Raji (cell line): ENCODE measurements at regions not wholly inside any gene's neighbourhood (a gene's known extent, or its start where the extent isn't known, plus 50 kb on each side); places are given as distances from the start of the nearest gene placed in this dataset.

Experiments used
- POLR2A ChIP-seq: IDR thresholded peaks from 2 replicates; pipeline ENCODE4 v1.6.1; 2011; ENCODE audit warnings: low read depth, low read length, control low read depth; ENCODE audit not compliant: insufficient read depth

GRCh38 chr2:129135017-129135416 lies 816.3 kb upstream of the HS6ST1 start:
- no peak for TF ChIP-seq POLR2A

DNA sequence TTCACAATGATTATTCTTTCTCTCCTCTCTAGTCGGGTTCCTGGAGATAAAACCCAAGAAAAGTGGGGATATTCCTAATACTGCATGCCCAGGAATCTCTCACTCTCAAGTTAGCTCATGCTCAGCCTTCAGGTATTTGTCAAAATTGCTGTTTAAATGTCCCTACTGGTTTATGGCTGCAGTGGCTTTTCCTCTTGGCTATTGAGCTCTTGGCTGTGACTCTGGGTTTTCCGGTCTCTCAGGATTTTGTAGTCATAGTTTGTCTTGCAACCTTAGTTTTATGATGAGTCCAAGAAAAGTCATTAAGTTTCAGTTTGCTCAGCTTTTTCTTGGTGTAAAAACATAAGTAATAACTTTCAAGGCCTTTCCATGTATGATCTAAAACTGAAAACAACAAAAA lies 820.7 kb upstream of the HS6ST1 start:
- no peak for TF ChIP-seq POLR2A

DNA sequence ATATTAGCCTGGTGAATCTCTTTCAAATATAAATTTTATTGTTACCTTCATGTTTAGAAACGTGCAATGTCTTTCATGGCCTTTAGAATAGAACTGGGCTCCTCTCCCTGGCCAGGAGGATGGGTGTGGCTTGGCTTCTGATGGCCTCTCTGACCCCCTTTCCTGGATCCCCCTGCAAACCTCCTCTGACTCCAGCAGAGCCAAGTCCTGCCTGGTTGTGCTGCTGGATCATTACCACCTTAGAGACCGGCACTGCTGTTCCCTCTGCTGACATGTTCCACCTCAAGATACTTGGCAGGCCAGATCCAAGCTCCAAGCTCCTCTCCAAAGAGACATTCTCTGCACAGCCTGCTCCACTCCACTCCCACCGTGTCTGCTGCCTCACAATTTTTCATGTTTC lies 823.8 kb upstream of the HS6ST1 start:
- TF ChIP-seq POLR2A, result no peak

- TF ChIP-seq POLR2A, result no peak
These were observed 825.6 kb upstream of the HS6ST1 start for GRCh38 chr2:129144082-129144791.

DNA sequence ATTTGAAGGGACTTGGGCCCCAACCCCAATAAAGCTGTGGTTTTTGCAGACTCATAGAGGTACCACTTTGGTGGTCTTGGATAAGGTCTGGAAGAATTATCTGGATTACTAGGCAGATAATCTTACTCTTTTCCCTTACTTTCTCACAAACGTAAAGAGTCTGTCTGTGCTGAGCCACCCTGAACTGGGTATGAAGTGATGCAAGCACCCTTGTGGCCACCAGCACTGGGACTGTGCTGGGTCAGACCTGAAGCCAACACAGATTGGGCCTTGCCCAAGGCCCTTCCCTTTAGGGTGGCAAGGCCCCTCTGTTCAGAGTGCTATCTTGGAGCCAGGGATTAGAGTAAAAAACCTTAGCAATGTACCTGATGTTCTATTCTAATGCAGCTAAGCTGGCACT lies 827.0 kb upstream of the RAB6C start:
- no peak for TF ChIP-seq POLR2A

- TF ChIP-seq POLR2A, result no peak
These were observed 818.6 kb upstream of the RAB6C start for GRCh38 chr2:129160879-129161278.

GRCh38 chr2:129164220-129164949 lies 815.1 kb upstream of the RAB6C start:
- no peak for TF ChIP-seq POLR2A

DNA sequence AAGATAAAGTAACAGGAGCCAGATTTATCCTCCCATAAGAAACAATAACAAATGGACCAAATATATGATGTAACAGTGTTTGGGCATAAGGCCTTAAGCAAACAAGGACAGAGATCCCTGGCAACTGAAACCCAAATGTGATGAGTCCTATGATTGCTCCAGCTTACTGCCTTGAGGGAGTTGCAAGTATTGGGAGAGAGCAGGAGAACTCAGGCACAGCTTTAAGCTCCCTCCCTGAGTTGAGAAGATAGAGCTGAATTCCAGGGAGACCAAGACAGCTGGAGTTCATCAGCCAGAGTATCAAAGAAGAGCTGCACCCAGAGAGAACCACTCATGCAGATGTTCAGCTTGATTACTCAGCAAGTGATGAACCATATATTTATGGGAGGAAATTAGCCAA lies 814.5 kb upstream of the RAB6C start:
- TF ChIP-seq POLR2A, result no peak

DNA sequence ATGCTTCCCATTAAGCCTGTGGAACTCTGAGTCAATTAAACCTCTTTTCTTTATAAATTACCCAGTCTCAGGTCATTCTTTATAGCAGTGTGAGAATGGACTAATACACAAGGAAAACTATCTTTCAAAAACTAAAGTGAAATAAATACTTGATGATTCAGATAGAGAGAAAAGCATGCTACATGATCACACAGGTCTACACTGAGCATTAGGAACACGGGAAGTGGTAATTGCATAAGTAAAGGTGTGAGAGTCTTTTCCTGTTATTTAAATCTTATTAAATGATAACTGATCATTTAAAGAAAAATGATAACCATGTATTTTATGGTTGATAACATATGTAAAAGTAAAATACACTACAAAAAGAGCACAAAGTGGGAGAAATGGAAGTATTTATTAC lies 812.0 kb upstream of the RAB6C start:
- no peak for TF ChIP-seq POLR2A

DNA sequence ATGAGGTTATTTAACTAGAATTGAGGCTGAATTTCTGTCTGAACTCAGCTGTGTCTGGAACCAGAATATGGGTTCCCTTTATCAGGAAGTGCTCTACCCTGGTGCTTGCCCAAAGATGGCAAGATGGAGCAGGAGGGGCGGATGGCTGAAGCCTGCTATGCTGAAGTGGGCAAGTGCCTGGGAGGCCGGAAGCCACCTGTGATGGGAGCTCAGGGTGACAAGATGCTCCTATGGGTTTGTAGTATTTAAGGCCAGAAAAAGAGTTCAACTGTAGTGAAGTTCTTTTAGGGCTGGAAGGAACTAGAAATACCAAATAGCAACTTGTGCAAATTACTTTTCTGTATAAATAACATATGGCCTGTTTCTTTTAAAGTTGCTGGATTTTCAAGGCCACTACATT lies 808.9 kb upstream of the RAB6C start:
- TF ChIP-seq POLR2A, result no peak

GRCh38 chr2:129174143-129174542 lies 805.3 kb upstream of the RAB6C start:
- no peak for TF ChIP-seq POLR2A

DNA sequence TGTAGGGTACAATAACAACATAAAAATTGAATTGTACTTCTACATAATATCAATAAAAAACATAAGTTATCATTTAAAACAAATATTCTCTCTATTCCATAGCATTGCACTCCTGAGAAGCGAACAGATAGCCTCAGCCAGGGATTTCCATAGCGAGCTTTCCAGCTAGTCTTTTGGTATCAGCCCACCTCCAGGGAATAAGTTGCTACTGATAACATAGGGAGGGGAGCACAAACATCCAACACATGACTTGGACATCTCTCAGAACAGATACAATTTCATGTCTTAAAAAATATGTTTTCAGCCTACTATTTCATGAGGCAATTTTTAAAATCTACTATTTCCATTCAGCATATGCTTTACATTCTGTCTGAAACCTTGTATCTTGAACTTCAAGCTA lies 804.4 kb upstream of the RAB6C start:
- TF ChIP-seq POLR2A, result no peak

DNA sequence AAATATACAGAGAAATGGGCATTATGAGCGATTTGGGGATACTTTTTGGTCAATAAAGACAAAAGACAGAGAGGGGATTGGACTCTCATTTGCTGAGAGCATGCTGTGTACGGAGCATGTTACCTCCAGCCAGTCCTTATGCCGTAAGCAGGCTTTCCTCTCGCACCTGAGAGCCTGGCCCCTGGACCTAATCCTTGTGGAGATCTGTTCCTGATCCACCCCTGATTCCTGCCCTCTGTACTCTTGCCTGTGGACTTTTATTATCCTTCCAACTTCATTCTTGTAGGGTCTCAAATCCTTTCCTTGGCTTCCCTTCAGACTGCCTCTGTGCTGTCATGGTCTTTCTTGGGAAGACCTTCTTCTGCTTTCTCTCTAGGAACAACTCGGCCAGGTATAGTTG lies 803.1 kb upstream of the RAB6C start:
- TF ChIP-seq POLR2A, result no peak

DNA sequence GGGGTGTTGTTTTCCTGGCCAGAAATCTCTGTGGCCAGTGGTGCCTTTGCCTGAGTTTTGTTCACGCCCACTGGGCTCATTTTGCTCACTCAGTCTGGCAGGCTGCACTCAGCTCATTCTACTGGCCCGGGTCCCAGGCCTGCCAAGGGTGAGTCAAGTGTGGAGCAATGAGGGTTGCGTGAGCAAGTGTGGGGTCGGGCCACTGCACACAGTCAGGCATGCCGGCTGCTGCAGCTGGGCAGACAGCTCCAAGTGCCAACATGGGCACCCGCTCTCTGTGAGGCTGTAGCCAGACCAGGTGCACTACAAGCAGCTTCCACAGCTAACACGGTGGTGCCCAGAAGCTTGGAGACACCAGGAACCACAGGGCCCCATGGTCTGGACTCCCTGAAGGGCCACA lies 801.1 kb upstream of the RAB6C start:
- no peak for TF ChIP-seq POLR2A

DNA sequence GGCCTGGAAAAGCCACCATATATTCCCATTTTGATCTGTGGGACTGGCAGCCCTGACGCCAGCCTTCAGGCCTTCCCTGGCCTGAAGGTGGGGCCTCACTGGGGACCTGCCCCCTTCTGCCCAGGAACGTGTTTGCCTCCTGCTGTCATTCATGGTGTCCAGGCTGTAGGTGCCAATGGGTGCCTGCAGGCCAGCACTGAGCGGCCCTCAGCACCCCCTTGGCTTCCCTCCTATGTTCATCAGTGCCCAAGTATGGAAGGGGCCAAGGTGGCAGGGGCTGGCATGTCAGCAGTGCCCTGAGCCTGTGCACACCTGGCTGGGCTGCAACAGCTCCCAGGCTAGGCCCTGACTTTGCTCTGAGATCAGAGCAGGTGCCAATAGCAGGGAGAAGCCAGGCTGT lies 800.3 kb upstream of the RAB6C start:
- TF ChIP-seq POLR2A, result no peak

- no peak for TF ChIP-seq POLR2A
These were observed 799.2 kb upstream of the RAB6C start for GRCh38 chr2:129180124-129180716.
